NCI-H146 treated with DMSO at 0.1 percent for 48 hours (cell line): ENCODE measurements at regions not wholly inside any gene's neighbourhood (a gene's known extent, or its start where the extent isn't known, plus 50 kb on each side); places are given as distances from the start of the nearest gene placed in this dataset.

ENCODE experiments used
- DNase-seq: peaks from one replicate; lab custom pipeline; 2025; ENCODE audit not compliant: unreplicated experiment; lab: John Stamatoyannopoulos, UW

DNA sequence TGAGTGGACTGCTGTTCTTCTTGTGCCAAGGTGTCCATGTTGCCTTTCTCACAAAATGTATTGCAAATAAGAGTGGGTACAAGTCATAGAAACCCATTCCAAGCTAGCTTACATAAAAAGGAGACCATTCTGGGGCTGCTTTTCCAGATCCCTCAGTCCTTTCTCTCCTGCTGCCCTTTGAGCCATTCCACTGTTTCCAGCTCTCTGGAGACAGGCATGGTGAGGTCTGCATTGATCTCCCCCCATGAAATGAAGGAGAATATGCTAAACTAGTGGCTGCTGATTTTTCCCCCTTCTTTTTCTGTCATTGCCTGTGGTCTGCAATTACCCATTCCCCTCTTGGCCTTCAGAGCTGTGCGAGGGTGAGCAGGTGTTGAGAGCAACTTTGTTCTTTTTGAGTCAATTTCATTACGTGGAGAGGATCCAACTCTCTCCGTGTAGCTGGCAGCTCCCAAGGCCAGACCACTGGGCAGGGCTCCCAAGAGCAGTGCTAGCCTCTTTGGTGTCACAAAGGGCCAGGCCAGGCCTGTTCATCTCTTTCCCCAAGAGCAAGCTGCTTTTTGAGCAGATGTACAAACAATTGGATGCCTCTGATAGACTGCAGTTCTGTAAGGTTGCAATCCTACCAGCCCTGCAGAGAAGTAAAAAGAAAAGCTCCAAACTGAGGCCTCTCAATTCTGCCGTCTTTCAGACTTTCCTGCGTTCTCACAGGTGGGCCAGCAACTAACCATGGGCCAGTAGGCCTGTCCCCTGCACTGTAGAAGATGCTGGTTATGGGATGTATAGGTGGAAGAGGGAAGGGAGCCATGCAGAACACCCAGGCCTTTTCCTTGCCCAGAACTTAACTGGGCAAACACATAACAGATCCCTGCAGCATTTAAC lies 96.1 kb upstream of the ARMC2 start:
- DNase-seq, result no peak

GRCh38 chr6:108752733-108753590 lies 95.3 kb upstream of the ARMC2 start:
- no peak for DNase-seq

DNA sequence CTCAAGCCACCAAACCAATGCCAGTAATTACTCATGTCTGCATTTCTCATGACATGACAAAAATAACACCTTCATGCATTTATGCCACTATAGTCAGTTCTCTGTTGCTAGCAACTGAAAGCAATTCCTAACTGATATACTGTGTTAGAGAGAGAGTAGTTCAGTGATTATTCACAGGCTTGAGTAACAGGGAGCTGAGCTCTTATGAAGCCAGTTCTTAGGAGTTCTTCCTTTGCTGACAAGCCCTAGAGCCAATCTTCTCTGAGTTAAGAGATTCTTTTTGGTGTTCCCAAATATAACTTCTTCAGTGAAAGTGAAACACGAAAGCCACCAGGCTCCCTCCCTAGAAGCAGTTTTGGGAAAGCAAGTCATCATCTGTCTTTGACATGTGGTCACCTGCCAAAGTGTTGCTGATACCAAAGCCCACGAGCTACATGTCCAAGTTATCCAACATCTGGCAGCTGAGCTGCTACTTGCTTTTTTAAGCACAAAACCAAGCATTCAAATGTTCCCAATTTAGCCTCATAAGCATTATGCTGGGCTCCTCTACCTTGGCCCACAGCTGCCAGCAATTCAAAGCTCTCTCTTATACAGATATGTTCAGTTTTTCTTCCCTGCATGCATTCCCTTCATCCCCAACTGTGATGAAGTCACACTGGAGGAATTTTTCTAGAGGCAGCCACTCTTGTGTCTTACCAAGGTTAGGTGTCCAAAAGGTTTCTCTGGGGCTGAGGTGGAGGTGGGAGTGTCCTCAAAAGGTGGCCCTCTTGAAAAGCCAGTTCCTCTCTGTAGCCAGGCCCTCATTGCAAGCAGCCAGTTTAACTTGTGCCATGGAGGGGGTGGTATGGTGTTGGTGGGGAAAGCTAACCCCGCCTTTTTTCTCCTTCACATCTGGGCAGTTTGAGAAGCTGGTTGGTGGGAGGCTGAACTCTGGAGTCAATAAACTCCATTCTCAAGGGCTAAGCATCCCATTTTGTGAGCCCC lies 92.7 kb upstream of the ARMC2 start:
- no peak for DNase-seq

DNA sequence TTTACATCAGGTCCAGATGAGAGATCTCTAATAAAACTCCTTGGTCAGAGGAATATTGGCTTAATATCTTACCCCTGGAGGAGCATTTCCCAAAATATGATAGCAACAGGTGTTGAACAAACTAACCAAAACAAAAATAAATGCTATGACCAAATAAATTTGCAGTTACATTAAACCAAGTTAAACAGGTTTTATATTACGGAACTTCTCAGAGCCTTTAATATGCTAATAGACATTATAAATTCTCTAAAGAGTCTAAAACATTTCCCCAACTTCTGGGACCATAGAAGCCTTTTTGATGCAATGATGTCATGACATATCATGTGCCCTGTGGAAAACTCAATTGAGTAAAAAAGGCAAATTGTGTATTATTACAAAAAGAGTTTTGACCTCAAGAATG lies 90.9 kb upstream of the ARMC2 start:
- DNase-seq, result no peak

- DNase-seq, result no peak
These were observed 89.3 kb upstream of the ARMC2 start for GRCh38 chr6:108758884-108759283.

DNA sequence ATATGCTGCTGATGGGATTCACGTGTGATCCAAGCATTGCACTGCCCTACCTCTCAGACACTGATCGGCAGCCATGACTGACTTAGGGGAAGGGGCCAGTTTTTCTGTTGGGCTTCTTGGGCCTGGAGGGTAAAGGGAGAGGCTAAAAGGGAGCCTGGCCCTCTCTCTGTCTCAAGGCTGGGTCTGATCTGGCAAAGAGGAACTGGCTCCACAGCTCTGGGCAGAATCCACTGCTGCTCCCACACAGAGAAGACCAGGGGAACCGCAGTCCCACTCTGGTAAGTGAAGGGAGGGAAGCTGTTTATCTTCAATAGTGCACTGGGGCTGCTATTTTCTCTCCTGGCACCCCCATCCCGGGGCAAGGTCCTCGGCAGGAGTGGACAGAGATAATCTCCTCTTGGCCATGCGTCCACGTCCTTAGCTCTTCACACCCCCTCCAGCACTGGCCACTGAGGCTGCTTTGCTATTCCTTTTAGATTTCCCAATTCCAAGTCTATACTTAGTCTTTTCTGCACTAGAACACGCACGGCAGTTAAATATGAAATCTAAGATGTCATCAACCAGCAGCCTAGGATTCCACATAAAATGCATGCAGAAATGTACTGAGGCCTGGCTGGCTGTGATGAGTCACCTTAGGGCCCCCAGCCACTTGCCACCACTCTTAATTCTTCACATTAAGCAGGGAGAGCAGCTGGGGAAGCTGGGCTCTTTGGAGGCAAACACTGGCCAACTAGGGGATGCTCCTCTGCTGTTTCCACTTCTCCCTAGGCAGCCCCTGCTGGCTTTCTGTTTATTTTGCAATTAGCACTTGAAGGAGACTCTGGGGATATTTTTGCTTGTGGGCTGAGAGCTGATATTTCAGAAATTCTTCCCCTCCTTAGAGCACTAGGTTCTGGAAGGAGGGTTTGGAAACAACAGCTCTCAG lies 87.8 kb upstream of the ARMC2 start:
- peak; percentile 13 for DNase-seq

- DNase-seq, result no peak
These were observed 85.8 kb upstream of the ARMC2 start for GRCh38 chr6:108762394-108762793.

GRCh38 chr6:108763931-108764579 lies 84.2 kb upstream of the ARMC2 start:
- DNase-seq, result no peak

DNA sequence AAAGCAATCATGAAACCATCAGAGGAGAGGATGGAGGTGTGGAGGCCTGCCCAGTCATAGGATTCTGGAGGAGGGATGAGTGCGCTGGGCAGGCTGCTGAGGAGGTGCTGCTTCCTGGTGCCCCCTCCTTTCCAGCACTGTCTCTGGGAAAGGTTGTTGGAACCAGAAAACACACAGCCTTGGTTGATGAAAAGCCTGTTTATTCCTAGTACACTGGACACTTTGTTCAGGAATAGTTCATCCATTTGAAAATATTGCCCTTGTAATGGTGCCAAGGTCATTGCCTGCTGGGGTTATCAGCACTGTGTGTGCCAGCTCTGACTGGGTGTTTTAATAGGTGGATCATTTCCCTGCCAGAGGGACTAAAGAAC lies 83.7 kb upstream of the ARMC2 start:
- DNase-seq, result no peak

- no peak for DNase-seq
These were observed 82.7 kb upstream of the ARMC2 start for GRCh38 chr6:108765495-108765894.

DNA sequence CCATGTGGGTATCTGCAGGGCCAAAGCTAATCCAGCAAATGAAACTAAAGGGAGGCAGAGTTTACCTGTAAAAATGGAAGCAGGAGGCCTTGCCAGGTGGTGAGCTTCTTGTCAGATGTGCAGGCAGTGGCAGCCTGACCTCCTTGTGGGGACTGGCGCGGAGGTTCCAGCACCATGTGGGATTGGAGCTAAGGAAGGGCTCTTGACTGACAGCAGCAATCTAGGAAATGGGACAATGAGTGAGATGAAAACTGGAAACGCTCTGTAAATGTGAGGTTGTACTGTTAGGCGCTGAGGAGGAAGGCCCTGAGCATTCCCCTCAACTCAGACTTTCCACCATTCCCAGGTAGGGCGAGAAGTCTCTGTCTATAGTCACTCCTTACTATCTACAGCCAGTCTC lies 81.8 kb upstream of the ARMC2 start:
- no peak for DNase-seq

- no peak for DNase-seq
These were observed 81.3 kb upstream of the ARMC2 start for GRCh38 chr6:108766886-108767285.

GRCh38 chr6:108767418-108768165 lies 80.6 kb upstream of the ARMC2 start:
- DNase-seq, result no peak

DNA sequence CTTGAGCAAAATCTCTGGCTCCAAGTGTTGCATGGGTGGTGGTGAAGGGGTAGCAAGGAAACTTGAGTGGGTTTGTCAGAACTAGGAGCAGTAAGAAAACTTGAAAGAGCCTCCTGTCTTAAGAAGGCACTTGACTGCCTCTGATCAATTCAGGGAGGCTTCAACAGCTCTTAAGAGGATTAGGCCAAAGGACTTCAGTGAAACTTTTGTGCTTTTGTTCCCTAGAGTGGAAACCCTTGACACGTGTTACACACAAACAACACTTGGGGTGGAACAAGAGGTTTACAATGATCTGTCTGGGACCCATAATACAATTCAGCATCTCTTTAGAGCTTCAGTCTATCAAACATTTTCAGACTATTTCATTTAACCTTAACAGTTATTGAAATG lies 80.1 kb upstream of the ARMC2 start:
- no peak for DNase-seq

- DNase-seq, result no peak
These were observed 79.3 kb upstream of the ARMC2 start for GRCh38 chr6:108768792-108769524.

DNA sequence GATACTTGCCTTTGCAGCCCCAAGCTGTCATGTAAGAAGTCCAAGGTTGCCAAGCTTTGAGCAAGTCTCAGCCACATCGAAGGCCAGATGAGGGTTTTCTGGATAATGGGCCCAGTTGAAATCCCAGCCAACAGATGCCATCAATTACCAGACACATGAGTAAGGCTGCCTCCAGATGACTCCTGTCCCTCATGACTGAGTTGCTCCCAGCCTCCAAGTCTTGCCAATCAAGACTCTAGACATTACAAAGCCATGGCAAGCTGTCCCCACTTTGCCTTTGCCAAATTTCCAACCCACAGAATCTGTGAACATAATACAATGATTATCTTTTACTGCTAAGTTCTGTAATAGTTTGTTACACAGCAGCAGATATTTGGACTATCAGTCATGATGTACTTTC lies 76.8 kb upstream of the ARMC2 start:
- DNase-seq, result no peak

- DNase-seq, result no peak
These were observed 73.7 kb upstream of the ARMC2 start for GRCh38 chr6:108774555-108774954.

- no peak for DNase-seq
These were observed 70.7 kb upstream of the ARMC2 start for GRCh38 chr6:108777536-108777935.
